CD14-positive monocyte (primary cell): ENCODE measurements at regions not wholly inside any gene's neighbourhood (a gene's known extent, or its start where the extent isn't known, plus 50 kb on each side); places are given as distances from the start of the nearest gene placed in this dataset.

Experiments
- DNase-seq, 3 donors: peaks; one replicate each; pipeline ENCODE4 v3.0.0-alpha.2; 2011 to 2022
- H2AFZ ChIP-seq: 2 replicates; pipeline ENCODE4 v1.6.0; 2012; ENCODE audit warnings: mild to moderate bottlenecking, low read depth, low read length, inconsistent platforms; ENCODE audit not compliant: insufficient read depth, poor library complexity, severe bottlenecking
- H3K27ac ChIP-seq, 2 donors: 1 replicate in 1 of 2; 2 replicates in 1 of 2; pipeline ENCODE4 v1.5.1; 2012 to 2013; ENCODE audit warnings: low read length in 2 of 2, control low read depth in 1 of 2, inconsistent platforms in 1 of 2, low read depth in 1 of 2, mild to moderate bottlenecking in 1 of 2
- H3K27me3 ChIP-seq, 2 donors: one replicate each; pipeline versions ENCODE4 v1.6.0 to v1.6.1; 2011 to 2013; ENCODE audit warnings: low read length in 2 of 2; ENCODE audit not compliant: control insufficient read depth in 2 of 2, insufficient read depth in 2 of 2
- H3K36me3 ChIP-seq, 2 donors: replicated peaks in 1 of 2; 1 replicate in 1 of 2; 2 replicates in 1 of 2; pipeline versions ENCODE4 v1.5.1 to v1.6.1; 2012 to 2013; ENCODE audit warnings: low read length in 2 of 2, control low read depth in 1 of 2, inconsistent platforms in 1 of 2, mild to moderate bottlenecking in 1 of 2; ENCODE audit not compliant: insufficient read depth in 2 of 2, control insufficient read depth in 1 of 2
- H3K4me1 ChIP-seq, 2 donors: 1 replicate in 1 of 2; 2 replicates in 1 of 2; pipeline versions ENCODE4 v1.5.1 to v1.6.1; 2012 to 2013; ENCODE audit warnings: low read length in 2 of 2, control low read depth in 1 of 2, inconsistent platforms in 1 of 2, mild to moderate bottlenecking in 1 of 2, moderate library complexity in 1 of 2; ENCODE audit not compliant: insufficient read depth in 2 of 2, control insufficient read depth in 1 of 2
- H3K4me2 ChIP-seq: replicated peaks from 2 replicates; pipeline ENCODE3; 2012; ENCODE audit warnings: low read length, moderate library complexity, mild to moderate bottlenecking; ENCODE audit not compliant: poor library complexity, severe bottlenecking; ENCODE audit errors: extremely low read depth
- H3K4me3 ChIP-seq, 3 experiments: fragments of 200-600 bp in 1 of 3; sonication (generic) in 1 of 3; replicated peaks in 1 of 3; 1 replicate in 2 of 3; 2 replicates in 1 of 3; pipeline ENCODE4 v1.5.1; 2011 to 2013; ENCODE audit warnings: low read length in 3 of 3, mild to moderate bottlenecking in 3 of 3, control low read depth in 2 of 3, low read depth in 2 of 3, inconsistent platforms in 1 of 3, moderate library complexity in 1 of 3
- H3K79me2 ChIP-seq: 2 replicates; pipeline ENCODE4 v1.6.0; 2012; ENCODE audit warnings: mild to moderate bottlenecking, control low read depth, inconsistent platforms, low read length, moderate library complexity; ENCODE audit not compliant: insufficient read depth
- H3K9ac ChIP-seq: 2 replicates; pipeline ENCODE4 v1.6.0; 2017; ENCODE audit warnings: low read length, mild to moderate bottlenecking; ENCODE audit not compliant: insufficient read depth, poor library complexity, severe bottlenecking
- H3K9me3 ChIP-seq, 2 donors: replicated peaks in 1 of 2; 1 replicate in 1 of 2; 2 replicates in 1 of 2; pipeline versions ENCODE4 v1.5.1 to v1.6.1; 2012 to 2013; ENCODE audit warnings: low read length in 2 of 2, control low read depth in 1 of 2; ENCODE audit not compliant: control insufficient read depth in 1 of 2, insufficient read depth in 1 of 2
- H4K20me1 ChIP-seq: 2 replicates; pipeline ENCODE4 v1.6.0; 2012; ENCODE audit warnings: mild to moderate bottlenecking, low read length, control low read depth, moderate library complexity; ENCODE audit not compliant: insufficient read depth
- H3K27ac Mint-ChIP-seq, 7 donors: one replicate each; pipeline ENCODE4 v1.8.0; 2020; ENCODE audit warnings: mild to moderate bottlenecking in 7 of 7, mixed read lengths in 7 of 7, moderate library complexity in 6 of 7, inconsistent platforms in 2 of 7
- H3K27me3 Mint-ChIP-seq, 3 donors: one replicate each; pipeline ENCODE4 v1.8.0; 2021 to 2022; ENCODE audit warnings: low read depth in 3 of 3, mild to moderate bottlenecking in 3 of 3, mixed read lengths in 3 of 3, moderate library complexity in 3 of 3, inconsistent platforms in 1 of 3
- H3K36me3 Mint-ChIP-seq, 2 donors: one replicate each; pipeline ENCODE4 v1.8.0; 2020; ENCODE audit warnings: mixed read lengths in 2 of 2, inconsistent platforms in 1 of 2, mild to moderate bottlenecking in 1 of 2
- H3K4me1 Mint-ChIP-seq: one replicate; pipeline ENCODE4 v1.8.0; 2020; ENCODE audit warnings: mild to moderate bottlenecking, mixed read lengths
- H3K4me3 Mint-ChIP-seq, 2 donors: one replicate each; pipeline ENCODE4 v1.8.0; 2020; ENCODE audit warnings: mild to moderate bottlenecking in 2 of 2, mixed read lengths in 2 of 2, moderate library complexity in 1 of 2
- H3K9me3 Mint-ChIP-seq, 7 donors: one replicate each; pipeline ENCODE4 v1.8.0; 2020 to 2022; ENCODE audit warnings: mixed read lengths in 7 of 7, mild to moderate bottlenecking in 6 of 7, moderate library complexity in 6 of 7, inconsistent platforms in 2 of 7
- CTCF ChIP-seq: fragments of 200-600 bp; IDR thresholded peaks from one replicate; pipeline ENCODE4 v1.8.0; 2022; ENCODE audit warnings: antibody characterized with exemption, mild to moderate bottlenecking
- WGBS: methylation state at CpG from one replicate; pipeline ENCODE4 v1.1.5; 2013; ENCODE audit warnings: missing lambda C conversion rate; ENCODE audit not compliant: insufficient coverage; 5-methylcytosine and 5-hydroxymethylcytosine counted together
- intact Hi-C, 2 donors: fragments of 100-400 bp; cut with micrococcal nuclease; formaldehyde crosslinking; loops; one replicate each; pipeline versions ENCODE4 v1.15.0 to v1.15.1; 2023

GRCh38 chr16:73371584-73372319 is 323.8 kb upstream of the ZFHX3 start:
- no peaks in the 10 kb centered on the region for H3K9me3 ChIP-seq
- 90% methylated on average over 8 of the region's 9 CpGs for WGBS
- H3K27me3 Mint-ChIP-seq = peaks cover 0 to 2% (median 0%) of the 10 kb centered on the region in 3 donors
- H4K20me1 ChIP-seq = no peaks in the 10 kb centered on the region
- no peak overlapping the region for H3K4me3 ChIP-seq
- peaks cover 0 to 3% (median 0%) of the 10 kb centered on the region in 7 donors for H3K9me3 Mint-ChIP-seq
- no peak overlapping the region for H3K27ac ChIP-seq
- intact Hi-C loops = no loop called here
- H3K27ac Mint-ChIP-seq = no peak overlapping the region
- H3K4me3 Mint-ChIP-seq = no peak overlapping the region
- H3K79me2 ChIP-seq = no peaks in the 10 kb centered on the region
- H3K36me3 ChIP-seq = no peaks in the 10 kb centered on the region
- TF ChIP-seq CTCF = no peak
- no peak for DNase-seq
- H3K4me2 ChIP-seq = no peak overlapping the region
- H3K4me1 ChIP-seq = no peaks in the 10 kb centered on the region
- no peaks in the 10 kb centered on the region for H3K27me3 ChIP-seq
- H2AFZ ChIP-seq = no peak overlapping the region
- no peaks in the 10 kb centered on the region for H3K36me3 Mint-ChIP-seq
- no peaks in the 10 kb centered on the region for H3K4me1 Mint-ChIP-seq
- no peak overlapping the region for H3K9ac ChIP-seq

- 88% methylated on average over 3 of the region's 3 CpGs for WGBS
- H3K36me3 ChIP-seq = no peaks in the 10 kb centered on the region
- intact Hi-C loops = no loop called here
- no peak for TF ChIP-seq CTCF
- no peaks in the 10 kb centered on the region for H3K9me3 ChIP-seq
- H3K4me1 ChIP-seq = no peaks in the 10 kb centered on the region
- H3K4me3 ChIP-seq = no peak overlapping the region
- no peak overlapping the region for H3K9ac ChIP-seq
- H3K4me2 ChIP-seq = no peak overlapping the region
- no peak for DNase-seq
- H3K27ac ChIP-seq = no peak overlapping the region
- no peak overlapping the region for H2AFZ ChIP-seq
- peaks cover 0 to 3% (median 2%) of the 10 kb centered on the region in 7 donors for H3K9me3 Mint-ChIP-seq
- no peaks in the 10 kb centered on the region for H3K79me2 ChIP-seq
- H3K36me3 Mint-ChIP-seq = no peaks in the 10 kb centered on the region
- H3K27ac Mint-ChIP-seq = no peak overlapping the region
- H3K4me3 Mint-ChIP-seq = no peak overlapping the region
- H3K4me1 Mint-ChIP-seq = no peaks in the 10 kb centered on the region
- H3K27me3 ChIP-seq = no peaks in the 10 kb centered on the region
- H4K20me1 ChIP-seq = no peaks in the 10 kb centered on the region
- H3K27me3 Mint-ChIP-seq = peaks cover 0 to 2% (median 0%) of the 10 kb centered on the region in 3 donors
Measured at GRCh38 chr16:73369851-73370250, 321.9 kb upstream of the ZFHX3 start.
